SK-N-SH (cell line): ENCODE measurements at regions not wholly inside any gene's neighbourhood (a gene's known extent, or its start where the extent isn't known, plus 50 kb on each side); places are given as distances from the start of the nearest gene placed in this dataset.

Experiments
- CTCF ChIA-PET: fragments of 300-600, 350-600 bp; formaldehyde crosslinking; extraction: SDS; loops from one replicate; lab custom pipeline; 2021; lab: Yijun Ruan, JAX
- POLR2A ChIA-PET: fragments of 350-600 bp; sonication (Branson Sonifier 250); formaldehyde crosslinking; extraction: SDS; loops from one replicate; lab custom pipeline; 2020; ENCODE audit warnings: antibody characterized with exemption, inconsistent platforms; lab: Yijun Ruan, JAX
- DNase-seq: peaks from one replicate; pipeline ENCODE4 v3.0.0; 2012
- H2AFZ ChIP-seq: fragments of 200-600 bp; sonication (generic); 2 replicates; pipeline ENCODE4 v1.8.1; 2016; ENCODE audit warnings: antibody characterized with exemption, mild to moderate bottlenecking, low read depth
- H3F3A ChIP-seq: fragments of 200-600 bp; sonication (generic); replicated peaks from 2 replicates; pipeline ENCODE3; 2016; ENCODE audit warnings: antibody characterized with exemption, mild to moderate bottlenecking; ENCODE audit not compliant: insufficient read depth
- H3K27ac ChIP-seq, 2 experiments: fragments of 200-500 bp in 1 of 2; fragments of 200-600 bp in 1 of 2; sonication (Bioruptor generic) in 1 of 2; sonication (generic), shearing (Covaris generic) in 1 of 2; 2 replicates each; pipeline versions ENCODE4 v1.5.1 to v1.6.1; 2014 to 2016; ENCODE audit warnings: low read depth in 2 of 2, inconsistent platforms in 1 of 2, low read length in 1 of 2, mild to moderate bottlenecking in 1 of 2, mixed read lengths in 1 of 2
- H3K27me3 ChIP-seq: fragments of 200-600 bp; sonication (generic), shearing (Covaris generic); 2 replicates; pipeline ENCODE4 v1.6.1; 2016; ENCODE audit warnings: mixed run types; ENCODE audit not compliant: insufficient read depth
- H3K36me3 ChIP-seq, 2 experiments: fragments of 200-500 bp in 1 of 2; fragments of 200-600 bp in 1 of 2; sonication (Bioruptor generic) in 1 of 2; sonication (generic) in 1 of 2; replicated peaks in 1 of 2; 2 replicates each; pipeline versions ENCODE3 to v1.5.1; 2014 to 2016; ENCODE audit warnings: low read length in 1 of 2, mild to moderate bottlenecking in 1 of 2; ENCODE audit not compliant: insufficient read depth in 2 of 2, control insufficient read depth in 1 of 2
- H3K4me1 ChIP-seq, 2 experiments: fragments of 200-500 bp in 1 of 2; fragments of 200-600 bp in 1 of 2; sonication (Bioruptor generic) in 1 of 2; sonication (generic), shearing (Covaris generic) in 1 of 2; 2 replicates each; pipeline versions ENCODE4 v1.5.1 to v1.6.1; 2014 to 2016; ENCODE audit warnings: low read depth in 1 of 2, low read length in 1 of 2, mixed run types in 1 of 2; ENCODE audit not compliant: insufficient read depth in 2 of 2, control insufficient read depth in 1 of 2
- H3K4me2 ChIP-seq: fragments of 200-600 bp; sonication (generic), shearing (Covaris generic); 2 replicates; pipeline ENCODE4 v1.6.1; 2017; ENCODE audit warnings: mixed run types
- H3K4me3 ChIP-seq, 2 experiments: fragments of 200-500 bp in 1 of 2; fragments of 200-600 bp in 1 of 2; sonication (Bioruptor generic) in 1 of 2; sonication (generic), shearing (Covaris generic) in 1 of 2; 2 replicates each; pipeline versions ENCODE4 v1.5.1 to v1.8.1; 2014 to 2016; ENCODE audit warnings: low read depth in 2 of 2, inconsistent platforms in 1 of 2, low read length in 1 of 2, mild to moderate bottlenecking in 1 of 2, mixed read lengths in 1 of 2, moderate library complexity in 1 of 2
- H3K79me2 ChIP-seq: fragments of 200-600 bp; sonication (generic); 2 replicates; pipeline ENCODE4 v1.8.1; 2017; ENCODE audit warnings: mild to moderate bottlenecking; ENCODE audit not compliant: insufficient read depth
- H3K9ac ChIP-seq: fragments of 200-600 bp; sonication (generic); 2 replicates; pipeline ENCODE4 v1.6.1; 2017; ENCODE audit warnings: mixed run types
- H3K9me2 ChIP-seq: fragments of 200-600 bp; sonication (generic); 2 replicates; pipeline ENCODE4 v1.6.1; 2017; ENCODE audit warnings: mixed run types
- H3K9me3 ChIP-seq: fragments of 200-600 bp; sonication (generic); 2 replicates; pipeline ENCODE4 v1.6.1; 2017; ENCODE audit warnings: mixed run types, mild to moderate bottlenecking, moderate library complexity
- H4K20me1 ChIP-seq: fragments of 200-600 bp; sonication (generic); 2 replicates; pipeline ENCODE4 v1.6.1; 2017; ENCODE audit warnings: mild to moderate bottlenecking, mixed run types; ENCODE audit not compliant: insufficient read depth
- CHD2 ChIP-seq: fragments of 150-350 bp; IDR thresholded peaks from 2 replicates; pipeline ENCODE4 v1.6.1; 2018; ENCODE audit warnings: low read length; ENCODE audit not compliant: partially characterized antibody
- CTCF ChIP-seq: fragments of 200-600 bp; sonication (generic); IDR thresholded peaks from 2 replicates; pipeline ENCODE4 v1.6.1; 2017; ENCODE audit warnings: antibody characterized with exemption, mild to moderate bottlenecking, moderate library complexity
- ELF1 ChIP-seq: IDR thresholded peaks from 2 replicates; pipeline ENCODE4 v1.4.0; 2012
- EP300 ChIP-seq, 2 experiments: IDR thresholded peaks; 2 replicates each; pipeline versions ENCODE4 v1.4.0 to v1.6.1; 2012; ENCODE audit warnings: borderline replicate concordance in 1 of 2, low read depth in 1 of 2, low read length in 1 of 2
- EZH2phosphoT487 ChIP-seq: fragments of 200-600 bp; sonication (generic); IDR thresholded peaks from 2 replicates; pipeline ENCODE4 v1.6.1; 2017; ENCODE audit warnings: low read depth, mixed run types, mild to moderate bottlenecking, antibody characterized with exemption, moderate library complexity, borderline replicate concordance
- FOXM1 ChIP-seq: IDR thresholded peaks from 2 replicates; pipeline ENCODE4 v1.4.0; 2012; ENCODE audit warnings: low read depth, mild to moderate bottlenecking
- GABPA ChIP-seq: IDR thresholded peaks from 2 replicates; pipeline ENCODE4 v1.4.0; 2012; ENCODE audit warnings: low read depth, mild to moderate bottlenecking
- IRF3 ChIP-seq: fragments of 150-350 bp; IDR thresholded peaks from 2 replicates; pipeline ENCODE4 v1.6.1; 2016; ENCODE audit warnings: mild to moderate bottlenecking, low read depth, low read length
- JUND ChIP-seq: IDR thresholded peaks from 2 replicates; pipeline ENCODE4 v1.4.0; 2012
- MAX ChIP-seq: IDR thresholded peaks from 2 replicates; pipeline ENCODE4 v1.4.0; 2012; ENCODE audit warnings: low read depth
- MEF2A ChIP-seq: IDR thresholded peaks from 2 replicates; pipeline ENCODE4 v1.4.0; 2012; ENCODE audit warnings: low read depth, borderline replicate concordance
- MXI1 ChIP-seq: IDR thresholded peaks from 2 replicates; pipeline ENCODE4 v1.6.1; 2012; ENCODE audit warnings: mild to moderate bottlenecking, low read depth, low read length, improper control_type of control experiment
- NFIC ChIP-seq: IDR thresholded peaks from 2 replicates; pipeline ENCODE4 v1.4.0; 2012; ENCODE audit warnings: borderline replicate concordance
- PBX3 ChIP-seq: IDR thresholded peaks from 2 replicates; pipeline ENCODE4; 2012
- RAD21 ChIP-seq: IDR thresholded peaks from 2 replicates; pipeline ENCODE4 v1.6.1; 2012; ENCODE audit warnings: mild to moderate bottlenecking, low read length
- RFX5 ChIP-seq: IDR thresholded peaks from 2 replicates; pipeline ENCODE4 v1.6.1; 2012; ENCODE audit warnings: mild to moderate bottlenecking, improper control_type of control experiment, low read length
- SIN3A ChIP-seq: IDR thresholded peaks from 2 replicates; pipeline ENCODE4 v1.6.1; 2012; ENCODE audit warnings: low read depth, mild to moderate bottlenecking, low read length, moderate library complexity, borderline replicate concordance
- TAF1 ChIP-seq: IDR thresholded peaks from 2 replicates; pipeline ENCODE4 v1.6.1; 2012; ENCODE audit warnings: low read depth, mild to moderate bottlenecking, low read length, moderate library complexity, borderline replicate concordance
- USF2 ChIP-seq: fragments of 150-350 bp; IDR thresholded peaks from 2 replicates; pipeline ENCODE4 v1.6.1; 2017; ENCODE audit warnings: antibody characterized with exemption, low read length, low read depth, borderline replicate concordance
- ZBTB33 ChIP-seq: IDR thresholded peaks from 2 replicates; pipeline ENCODE4 v1.4.0; 2012; ENCODE audit warnings: low read depth, borderline replicate concordance
- WGBS: methylation state at CpG from one replicate; pipeline ENCODE4 v1.1.6; 2017; ENCODE audit warnings: low lambda C conversion rate; 5-methylcytosine and 5-hydroxymethylcytosine counted together

GRCh38 chr1:181295217-181295616 lies 188.1 kb upstream of the CACNA1E start:
- Histone ChIP-seq H3K27ac (no peak overlapping the region), H3K4me3 (no peak overlapping the region), H3K36me3 (no peaks in the 10 kb centered on the region), H3K4me2 (no peak overlapping the region), H3K4me1 (no peaks in the 10 kb centered on the region), H3K27me3 (no peaks in the 10 kb centered on the region), H3K9me3 (no peaks in the 10 kb centered on the region), H4K20me1 (no peaks in the 10 kb centered on the region), H2AFZ (no peak overlapping the region), H3K9me2 (no peaks in the 10 kb centered on the region), H3F3A (no peaks in the 10 kb centered on the region), H3K9ac (no peak overlapping the region), H3K79me2 (no peaks in the 10 kb centered on the region)
- POLR2A ChIA-PET: no interaction called here
- CTCF ChIA-PET: interaction anchor here (1.3 kb wide), 1 partner anchor 130 kb away, joined by 3 read pairs; no protein-coding TSS in a partner anchor
- no peak for DNase-seq
- TF ChIP-seq CHD2: no peak
- TF ChIP-seq EP300 (IDR thresholded peaks at IDR 0.05; ENCODE audit: borderline replicate concordance in 1 of 2, low read depth in 1 of 2, low read length in 1 of 2): no peak
- no peak for TF ChIP-seq GABPA
- no peak for TF ChIP-seq ELF1
- no peak for TF ChIP-seq FOXM1
- TF ChIP-seq USF2: no peak
- no peak for TF ChIP-seq CTCF
- no peak for TF ChIP-seq TAF1
- TF ChIP-seq PBX3: no peak
- 4% methylated on average over 3 of the region's 3 CpGs for WGBS

GRCh38 chr1:181296180-181296579 lies 187.1 kb upstream of the CACNA1E start:
- Histone ChIP-seq H2AFZ (no peak overlapping the region), H3K36me3 (no peaks in the 10 kb centered on the region), H3K27ac (no peak overlapping the region), H3K4me1 (no peaks in the 10 kb centered on the region), H3K9me2 (no peaks in the 10 kb centered on the region), H4K20me1 (no peaks in the 10 kb centered on the region), H3K79me2 (no peaks in the 10 kb centered on the region), H3F3A (no peaks in the 10 kb centered on the region), H3K9ac (no peak overlapping the region), H3K27me3 (no peaks in the 10 kb centered on the region), H3K4me2 (no peak overlapping the region), H3K9me3 (no peaks in the 10 kb centered on the region), H3K4me3 (no peak overlapping the region)
- POLR2A ChIA-PET: no interaction called here
- DNase-seq: no peak
- 0% methylated on average over 2 of the region's 2 CpGs for WGBS
- CTCF ChIA-PET: interaction anchor here (1.1 kb wide), 1 partner anchor 40 kb away, joined by 3 read pairs; no protein-coding TSS in a partner anchor
- TF ChIP-seq GABPA (no peak), EZH2phosphoT487 (no peak), RAD21 (no peak), MAX (no peak), MXI1 (no peak), JUND (no peak), MEF2A (no peak), SIN3A (no peak), NFIC (no peak), RFX5 (no peak), IRF3 (no peak), ZBTB33 (no peak), TAF1 (no peak), PBX3 (no peak)
